Body of pancreas (tissue), 4 donors: ENCODE measurements at regions not wholly inside any gene's neighbourhood (a gene's known extent, or its start where the extent isn't known, plus 50 kb on each side); places are given as distances from the start of the nearest gene placed in this dataset.

Experiments
- CTCF ChIP-seq, 7 experiments: fragments of 450-650 bp in 4 of 7; fragments of 200-600 bp in 3 of 7; sonication (generic) in 3 of 7; IDR thresholded peaks; one replicate each; pipeline ENCODE4 v1.5.1; 2016 to 2019; ENCODE audit warnings: antibody characterized with exemption in 7 of 7
- POLR2A ChIP-seq, 3 donors: fragments of 450-650 bp; IDR thresholded peaks; one replicate each; pipeline ENCODE4 v1.6.1; 2016; ENCODE audit warnings: antibody characterized with exemption in 3 of 3, mild to moderate bottlenecking in 2 of 3

- TF ChIP-seq CTCF (IDR thresholded peaks at IDR 0.05) (no peak), POLR2A (IDR thresholded peaks at IDR 0.05) (no peak)
These were observed 272.3 kb downstream of the NAF1 start for GRCh38 chr4:162894387-162894786.
